Gastrocnemius medialis (tissue), 4 donors: ENCODE measurements at regions not wholly inside any gene's neighbourhood (a gene's known extent, or its start where the extent isn't known, plus 50 kb on each side); places are given as distances from the start of the nearest gene placed in this dataset.

Source experiments
- CTCF ChIP-seq, 5 experiments: fragments of 450-650 bp in 3 of 5; fragments of 200-600 bp in 2 of 5; sonication (generic) in 2 of 5; IDR thresholded peaks in 4 of 5; conservative IDR thresholded peaks in 1 of 5; 1 replicate in 4 of 5; 2 replicates in 1 of 5; pipeline ENCODE4 v1.5.1; 2016 to 2019; ENCODE audit warnings: antibody characterized with exemption in 5 of 5, mild to moderate bottlenecking in 3 of 5, moderate library complexity in 3 of 5
- POLR2A ChIP-seq, 2 donors: fragments of 450-650 bp; IDR thresholded peaks; one replicate each; pipeline ENCODE4 v1.6.1; 2017; ENCODE audit warnings: antibody characterized with exemption in 2 of 2, mild to moderate bottlenecking in 2 of 2, moderate library complexity in 2 of 2

GRCh38 chr15:98403169-98403568 lies 245.2 kb upstream of the IGF1R start:
- no peak for TF ChIP-seq CTCF (IDR thresholded peaks at IDR 0.05 in 4 of 5, conservative IDR thresholded peaks at IDR 0.05 in 1 of 5)
- TF ChIP-seq POLR2A (IDR thresholded peaks at IDR 0.05) = no peak
